ENCODE measurements at regions not wholly inside any gene's neighbourhood (a gene's known extent, or its start where the extent isn't known, plus 50 kb on each side); places are given as distances from the start of the nearest gene placed in this dataset.

DNA sequence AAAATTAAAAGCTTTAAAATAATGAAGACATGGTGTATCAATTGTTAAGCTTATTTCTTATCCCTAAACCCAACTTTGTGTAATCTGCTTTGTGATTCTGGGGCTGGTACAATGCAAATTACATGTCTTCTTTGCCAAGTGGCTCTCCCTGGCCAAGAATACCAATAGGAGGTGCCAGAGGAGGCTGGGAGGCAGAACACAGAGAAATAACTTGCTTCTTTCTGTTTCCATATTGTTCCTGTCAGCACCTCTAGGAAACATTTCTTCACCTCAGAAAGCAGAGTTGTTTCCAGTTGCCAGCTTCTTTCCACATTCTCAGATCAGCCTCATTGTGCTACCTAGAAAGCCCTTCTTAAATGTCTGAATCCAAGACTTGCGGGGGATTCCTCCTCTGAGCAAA lies 174.4 kb downstream of the MDFIC start:
- Histone ChIP-seq H3K23ac (ENCODE audit: insufficient read length) (no peak overlapping the region), H4K5ac (ENCODE audit: insufficient read length, low read depth, low read length) (no peak overlapping the region), H3K23me2 (ENCODE audit: low read depth, low read length) (no peaks in the 10 kb centered on the region), H3K9me3 (ENCODE audit: insufficient read depth in 2 of 2, low read depth in 1 of 2, low read length in 1 of 2) (no peaks in the 10 kb centered on the region), H2AK5ac (ENCODE audit: low read depth, low read length) (no peak overlapping the region), H3K79me2 (ENCODE audit: control insufficient read depth in 1 of 2, insufficient read depth in 2 of 2, low read length in 2 of 2) (no peaks in the 10 kb centered on the region), H3K36me3 (ENCODE audit: control insufficient read depth in 2 of 4, insufficient read depth in 4 of 4, low read length in 3 of 4) (no peaks in the 10 kb centered on the region), H3K4me1 (replicated peaks in 1 of 4; ENCODE audit: control insufficient read depth in 3 of 4, insufficient read depth in 4 of 4, low read length in 3 of 4) (peaks cover 0 to 5% (median 2%) of the 10 kb centered on the region in 4 experiments; a peak in 3 of 7 replicates), H4K91ac (replicated peaks; ENCODE audit: insufficient read length, low read length) (no peak overlapping the region), H3K27me3 (replicated peaks in 1 of 4; ENCODE audit: control insufficient read depth in 3 of 4, extremely low read depth in 1 of 4, insufficient read depth in 3 of 4, low read length in 3 of 4) (no peaks in the 10 kb centered on the region), H3K27ac (ENCODE audit: low read depth, low read length) (no peak overlapping the region), H3K56ac (replicated peaks; ENCODE audit: insufficient read length, low read depth, low read length) (no peak overlapping the region), H3K4me3 (ENCODE audit: extremely low read depth in 1 of 4, insufficient read depth in 2 of 4, low read depth in 3 of 4, low read length in 4 of 4) (no peak overlapping the region), H2BK15ac (ENCODE audit: low read length) (no peak overlapping the region), H4K20me1 (replicated peaks in 1 of 2; ENCODE audit: control insufficient read depth in 1 of 2, insufficient read depth in 2 of 2, low read length in 2 of 2) (no peaks in the 10 kb centered on the region), H4K8ac (ENCODE audit: extremely low read depth, insufficient read depth, low read length) (no peak overlapping the region), H2BK120ac (replicated peaks; ENCODE audit: low read depth, low read length) (no peak overlapping the region), H2AFZ (ENCODE audit: low read length) (0 out of 2 replicates have a peak overlapping the region, but pooled peaks have one; percentile 37), H3K4me2 (ENCODE audit: insufficient read depth in 1 of 2, low read depth in 2 of 2, low read length in 2 of 2) (no peak overlapping the region), H2BK12ac (ENCODE audit: low read depth, low read length) (no peak overlapping the region), H3K4ac (replicated peaks; ENCODE audit: insufficient read length, low read depth, low read length) (no peak overlapping the region), H3K9ac (replicated peaks in 1 of 4; ENCODE audit: extremely low read depth in 1 of 4, low read depth in 3 of 4, low read length in 3 of 4) (no peak overlapping the region), H2BK5ac (ENCODE audit: low read depth, low read length) (no peak overlapping the region), H3K79me1 (ENCODE audit: low read depth, low read length) (no peaks in the 10 kb centered on the region), H2BK20ac (ENCODE audit: low read length) (no peak overlapping the region), H3K14ac (ENCODE audit: insufficient read length) (no peak overlapping the region), H3K18ac (ENCODE audit: extremely low read depth, low read length) (no peak overlapping the region)
- CTCF ChIA-PET (ENCODE audit: partially characterized antibody): interaction anchor here (0.5 to 0.7 kb wide), 3 partner anchors 18 to 346 kb away, joined by 3 to 4 read pairs (median 3); no protein-coding TSS in a partner anchor
- no peak for DNase-seq (ENCODE audit: low read depth in 1 of 2, low spot score in 2 of 2)
- WGBS, 2 experiments (ENCODE audit: extremely low coverage in 1 of 2, insufficient coverage in 1 of 2, insufficient read length in 1 of 2, insufficient replicate concordance in 2 of 2, low coverage in 1 of 2, low lambda C conversion rate in 2 of 2, missing lambda C conversion rate in 1 of 2): 95% methylated on average over 1 of the region's 1 CpG; no CpG with 5 or more reads in 1 of the 2 experiments
- POLR2A ChIA-PET (ENCODE audit: partially characterized antibody): no interaction called here
- no peak for FAIRE-seq
- TF ChIP-seq SP1 (IDR thresholded peaks at IDR 0.05; ENCODE audit: low read depth, low read length) (no peak), EP300 (IDR thresholded peaks at IDR 0.05; ENCODE audit: borderline replicate concordance in 1 of 2, low read depth in 2 of 2, low read length in 2 of 2) (no peak), FOSL1 (IDR thresholded peaks at IDR 0.05; ENCODE audit: insufficient read depth, low read depth, low read length) (no peak), KDM4A (IDR thresholded peaks at IDR 0.05; ENCODE audit: low read depth, low read length, severe bottlenecking) (no peak), RAD21 (IDR thresholded peaks at IDR 0.05 in 1 of 2, conservative IDR thresholded peaks at IDR 0.05 in 1 of 2; ENCODE audit: low read depth in 2 of 2, low read length in 2 of 2) (peak in 1 of 2 experiments; percentile 7; a peak in 1 of 4 replicates), E2F6 (IDR thresholded peaks at IDR 0.05) (no peak), ASH2L (IDR thresholded peaks at IDR 0.05; ENCODE audit: low read length) (no peak), MAFK (IDR thresholded peaks at IDR 0.05; ENCODE audit: low read depth, low read length) (no peak)
- TF ChIP-seq, protein P1, sequence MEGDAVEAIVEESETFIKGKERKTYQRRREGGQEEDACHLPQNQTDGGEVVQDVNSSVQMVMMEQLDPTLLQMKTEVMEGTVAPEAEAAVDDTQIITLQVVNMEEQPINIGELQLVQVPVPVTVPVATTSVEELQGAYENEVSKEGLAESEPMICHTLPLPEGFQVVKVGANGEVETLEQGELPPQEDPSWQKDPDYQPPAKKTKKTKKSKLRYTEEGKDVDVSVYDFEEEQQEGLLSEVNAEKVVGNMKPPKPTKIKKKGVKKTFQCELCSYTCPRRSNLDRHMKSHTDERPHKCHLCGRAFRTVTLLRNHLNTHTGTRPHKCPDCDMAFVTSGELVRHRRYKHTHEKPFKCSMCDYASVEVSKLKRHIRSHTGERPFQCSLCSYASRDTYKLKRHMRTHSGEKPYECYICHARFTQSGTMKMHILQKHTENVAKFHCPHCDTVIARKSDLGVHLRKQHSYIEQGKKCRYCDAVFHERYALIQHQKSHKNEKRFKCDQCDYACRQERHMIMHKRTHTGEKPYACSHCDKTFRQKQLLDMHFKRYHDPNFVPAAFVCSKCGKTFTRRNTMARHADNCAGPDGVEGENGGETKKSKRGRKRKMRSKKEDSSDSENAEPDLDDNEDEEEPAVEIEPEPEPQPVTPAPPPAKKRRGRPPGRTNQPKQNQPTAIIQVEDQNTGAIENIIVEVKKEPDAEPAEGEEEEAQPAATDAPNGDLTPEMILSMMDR (IDR thresholded peaks at IDR 0.05; ENCODE audit: control extremely low read depth in 1 of 3, insufficient read depth in 1 of 3, low read depth in 1 of 3, low read length in 3 of 3): no peak
